ENCODE measurements at regions not wholly inside any gene's neighbourhood (a gene's known extent, or its start where the extent isn't known, plus 50 kb on each side); places are given as distances from the start of the nearest gene placed in this dataset.

GRCh38 chr7:82672078-82672477 lies 228.5 kb upstream of the CACNA2D1 start:
- no peaks in the 10 kb centered on the region for H3K9me3 ChIP-seq (ENCODE audit: control insufficient read depth, insufficient read depth, low read depth, low read length)
- H3K4me3 ChIP-seq (ENCODE audit: low read depth, low read length), result no peak overlapping the region
- POLR2A ChIA-PET, result no interaction called here
- H3K4me1 ChIP-seq (ENCODE audit: control insufficient read depth, insufficient read depth, low read length), result no peaks in the 10 kb centered on the region
- no peak overlapping the region for H3K27ac ChIP-seq (ENCODE audit: extremely low read depth, low read depth, low read length)
- TF ChIP-seq ZNF274 (IDR thresholded peaks at IDR 0.05; ENCODE audit: low read length), result no peak
- no peak for TF ChIP-seq ZNF274 (tag by site-specific recombination; IDR thresholded peaks at IDR 0.05; ENCODE audit: borderline replicate concordance)
- H3K36me3 ChIP-seq (ENCODE audit: control insufficient read depth in 2 of 2, insufficient read depth in 1 of 2, low read length in 2 of 2), result no peaks in the 10 kb centered on the region
- CTCF ChIA-PET, result no interaction called here

GRCh38 chr7:82669141-82669540 lies 225.6 kb upstream of the CACNA2D1 start:
- no peaks in the 10 kb centered on the region for H3K9me3 ChIP-seq (ENCODE audit: control insufficient read depth, insufficient read depth, low read depth, low read length)
- ChIA-PET CTCF (no interaction called here), POLR2A (no interaction called here)
- no peak overlapping the region for H3K4me3 ChIP-seq (ENCODE audit: low read depth, low read length)
- no peak for TF ChIP-seq ZNF324 (tag by site-specific recombination; IDR thresholded peaks at IDR 0.05)
- TF ChIP-seq GLI4 (tag by site-specific recombination; IDR thresholded peaks at IDR 0.05), result no peak
- TF ChIP-seq ZBTB10 (tag by site-specific recombination; IDR thresholded peaks at IDR 0.05), result no peak
- no peak for TF ChIP-seq HIC1 (tag by site-specific recombination; IDR thresholded peaks at IDR 0.05)
- TF ChIP-seq KLF17 (tag by site-specific recombination; IDR thresholded peaks at IDR 0.05), result no peak
- TF ChIP-seq ZBTB20 (tag by site-specific recombination; IDR thresholded peaks at IDR 0.05), result no peak
- TF ChIP-seq ZNF585B (tag by site-specific recombination; IDR thresholded peaks at IDR 0.05), result no peak
- no peak for TF ChIP-seq ZNF529 (tag by site-specific recombination; IDR thresholded peaks at IDR 0.05; ENCODE audit: insufficient replicate concordance)
- H3K36me3 ChIP-seq (ENCODE audit: control insufficient read depth in 2 of 2, insufficient read depth in 1 of 2, low read length in 2 of 2), result no peaks in the 10 kb centered on the region
- H3K4me1 ChIP-seq (ENCODE audit: control insufficient read depth, insufficient read depth, low read length), result no peaks in the 10 kb centered on the region
- H3K27ac ChIP-seq (ENCODE audit: extremely low read depth, low read depth, low read length), result no peak overlapping the region

- TF ChIP-seq ZNF596 (tag by site-specific recombination; IDR thresholded peaks at IDR 0.05) (no peak), IKZF3 (tag by site-specific recombination; IDR thresholded peaks at IDR 0.05) (no peak), PRDM10 (tag by site-specific recombination; IDR thresholded peaks at IDR 0.05) (no peak)
- CTCF ChIA-PET, result interaction anchor here (0.6 kb wide), 1 partner anchor 18 kb away, joined by 3 read pairs; no protein-coding TSS in a partner anchor
- H3K36me3 ChIP-seq (ENCODE audit: control insufficient read depth in 2 of 2, insufficient read depth in 1 of 2, low read length in 2 of 2), result no peaks in the 10 kb centered on the region
- H3K9me3 ChIP-seq (ENCODE audit: control insufficient read depth, insufficient read depth, low read depth, low read length), result no peaks in the 10 kb centered on the region
- H3K27ac ChIP-seq (ENCODE audit: extremely low read depth, low read depth, low read length), result no peak overlapping the region
- POLR2A ChIA-PET, result no interaction called here
- H3K4me3 ChIP-seq (ENCODE audit: low read depth, low read length), result no peak overlapping the region
- H3K4me1 ChIP-seq (ENCODE audit: control insufficient read depth, insufficient read depth, low read length), result no peaks in the 10 kb centered on the region
These were observed 225.1 kb upstream of the CACNA2D1 start for GRCh38 chr7:82668676-82669075.

Data from HEK293 (cell line).